ENCODE measurements at regions not wholly inside any gene's neighbourhood (a gene's known extent, or its start where the extent isn't known, plus 50 kb on each side); places are given as distances from the start of the nearest gene placed in this dataset.

- no peak for TF ChIP-seq CTCF (IDR thresholded peaks at IDR 0.05; ENCODE audit: extremely low read depth, low read depth, low read length)
- Histone ChIP-seq H4K20me1 (ENCODE audit: insufficient read depth, low read length) (no peaks in the 10 kb centered on the region), H3K4me1 (ENCODE audit: insufficient read depth, low read length) (no peaks in the 10 kb centered on the region), H3K4me3 (ENCODE audit: insufficient read depth, low read length) (no peak overlapping the region), H2AFZ (ENCODE audit: low read length) (no peak overlapping the region), H3K27ac (ENCODE audit: low read depth, low read length) (no peak overlapping the region), H3K9me3 (ENCODE audit: low read depth, low read length) (no peaks in the 10 kb centered on the region), H3K79me2 (ENCODE audit: insufficient read depth, low read length) (no peaks in the 10 kb centered on the region), H3K27me3 (ENCODE audit: insufficient read depth, low read length) (no peaks in the 10 kb centered on the region), H3K36me3 (ENCODE audit: insufficient read depth, low read length) (no peaks in the 10 kb centered on the region), H3K4me2 (ENCODE audit: insufficient read depth, low read length) (no peak overlapping the region)
- DNase-seq (ENCODE audit: insufficient read length, low spot score, missing footprints) = no peak
These were observed 131.8 kb upstream of the LIMCH1 start for GRCh38 chr4:41406113-41406516.

- TF ChIP-seq CTCF (IDR thresholded peaks at IDR 0.05; ENCODE audit: extremely low read depth, low read depth, low read length) = no peak
- no peaks in the 10 kb centered on the region for H3K9me3 ChIP-seq (ENCODE audit: low read depth, low read length)
- no peak overlapping the region for H2AFZ ChIP-seq (ENCODE audit: low read length)
- H3K4me1 ChIP-seq (ENCODE audit: insufficient read depth, low read length) = no peaks in the 10 kb centered on the region
- no peak for DNase-seq (ENCODE audit: insufficient read length, low spot score, missing footprints)
- no peaks in the 10 kb centered on the region for H4K20me1 ChIP-seq (ENCODE audit: insufficient read depth, low read length)
- no peak overlapping the region for H3K4me3 ChIP-seq (ENCODE audit: insufficient read depth, low read length)
- no peak overlapping the region for H3K4me2 ChIP-seq (ENCODE audit: insufficient read depth, low read length)
- H3K36me3 ChIP-seq (ENCODE audit: insufficient read depth, low read length) = no peaks in the 10 kb centered on the region
- no peaks in the 10 kb centered on the region for H3K79me2 ChIP-seq (ENCODE audit: insufficient read depth, low read length)
- H3K27me3 ChIP-seq (ENCODE audit: insufficient read depth, low read length) = no peaks in the 10 kb centered on the region
- no peak overlapping the region for H3K27ac ChIP-seq (ENCODE audit: low read depth, low read length)
These were observed 129.8 kb upstream of the LIMCH1 start for GRCh38 chr4:41408150-41408549.

- H4K20me1 ChIP-seq (ENCODE audit: insufficient read depth, low read length) = no peaks in the 10 kb centered on the region
- no peaks in the 10 kb centered on the region for H3K36me3 ChIP-seq (ENCODE audit: insufficient read depth, low read length)
- no peaks in the 10 kb centered on the region for H3K4me1 ChIP-seq (ENCODE audit: insufficient read depth, low read length)
- no peak for TF ChIP-seq CTCF (IDR thresholded peaks at IDR 0.05; ENCODE audit: extremely low read depth, low read depth, low read length)
- H3K4me3 ChIP-seq (ENCODE audit: insufficient read depth, low read length) = no peak overlapping the region
- H2AFZ ChIP-seq (ENCODE audit: low read length) = no peak overlapping the region
- H3K79me2 ChIP-seq (ENCODE audit: insufficient read depth, low read length) = no peaks in the 10 kb centered on the region
- no peak overlapping the region for H3K4me2 ChIP-seq (ENCODE audit: insufficient read depth, low read length)
- no peaks in the 10 kb centered on the region for H3K9me3 ChIP-seq (ENCODE audit: low read depth, low read length)
- H3K27me3 ChIP-seq (ENCODE audit: insufficient read depth, low read length) = no peaks in the 10 kb centered on the region
- no peak for DNase-seq (ENCODE audit: insufficient read length, low spot score, missing footprints)
- no peak overlapping the region for H3K27ac ChIP-seq (ENCODE audit: low read depth, low read length)
These were observed 128.9 kb upstream of the LIMCH1 start for GRCh38 chr4:41408859-41409593.

GRCh38 chr4:41409594-41409895 is 128.4 kb upstream of the LIMCH1 start:
- Histone ChIP-seq H3K4me3 (ENCODE audit: insufficient read depth, low read length) (no peak overlapping the region), H3K79me2 (ENCODE audit: insufficient read depth, low read length) (no peaks in the 10 kb centered on the region), H4K20me1 (ENCODE audit: insufficient read depth, low read length) (no peaks in the 10 kb centered on the region), H3K27me3 (ENCODE audit: insufficient read depth, low read length) (no peaks in the 10 kb centered on the region), H3K36me3 (ENCODE audit: insufficient read depth, low read length) (no peaks in the 10 kb centered on the region), H3K9me3 (ENCODE audit: low read depth, low read length) (no peaks in the 10 kb centered on the region), H3K4me2 (ENCODE audit: insufficient read depth, low read length) (no peak overlapping the region), H3K4me1 (ENCODE audit: insufficient read depth, low read length) (no peaks in the 10 kb centered on the region), H3K27ac (ENCODE audit: low read depth, low read length) (no peak overlapping the region), H2AFZ (ENCODE audit: low read length) (no peak overlapping the region)
- DNase-seq (ENCODE audit: insufficient read length, low spot score, missing footprints) = no peak
- no peak for TF ChIP-seq CTCF (IDR thresholded peaks at IDR 0.05; ENCODE audit: extremely low read depth, low read depth, low read length)

All from osteoblast (primary cell).